Stimulated activated CD8-positive, alpha-beta memory T cell treated with anti-CD3 and anti-CD28 coated beads, Interleukin-12 subunit alpha, Interleukin-12 subunit beta, amount 100 ng/mL, for 24 hours (primary cell): ENCODE measurements at regions not wholly inside any gene's neighbourhood (a gene's known extent, or its start where the extent isn't known, plus 50 kb on each side); places are given as distances from the start of the nearest gene placed in this dataset.
"Not testable (repeated sequence)": the region's sequence is repeated elsewhere in the genome, so short reads cannot be mapped to it uniquely, and the experiment has no call there.

ENCODE experiments used
- DNase-seq: peaks from one replicate; pipeline ENCODE4 v3.0.0-alpha.2; 2020; ENCODE audit errors: extremely low read depth

GRCh38 chr5:154588833-154589425, 110.9 kb upstream of the HAND1 start:
- DNase-seq = not testable (repeated sequence)

- DNase-seq = no peak
These were observed 110.2 kb upstream of the HAND1 start for GRCh38 chr5:154588091-154588774.

GRCh38 chr5:154587123-154588026, 109.3 kb upstream of the HAND1 start:
- DNase-seq = no peak

GRCh38 chr5:154583671-154584177, 105.7 kb upstream of the HAND1 start:
- DNase-seq = no peak

- no peak for DNase-seq
These were observed 102.4 kb upstream of the HAND1 start for GRCh38 chr5:154580422-154580821.

GRCh38 chr5:154577416-154577815, 99.4 kb upstream of the HAND1 start:
- no peak for DNase-seq

- DNase-seq = no peak
These were observed 98.4 kb upstream of the HAND1 start for GRCh38 chr5:154576429-154576806.

- DNase-seq = no peak
These were observed 97.8 kb upstream of the HAND1 start for GRCh38 chr5:154575546-154576428.

GRCh38 chr5:154573011-154573410, 95.0 kb upstream of the HAND1 start:
- DNase-seq = no peak

- no peak for DNase-seq
These were observed 93.5 kb upstream of the HAND1 start for GRCh38 chr5:154571325-154572035.

GRCh38 chr5:154570572-154571324, 92.7 kb upstream of the HAND1 start:
- no peak for DNase-seq

GRCh38 chr5:154568589-154568988, 90.6 kb upstream of the HAND1 start:
- no peak for DNase-seq

- no peak for DNase-seq
These were observed 89.1 kb upstream of the HAND1 start for GRCh38 chr5:154567155-154567554.

- no peak for DNase-seq
These were observed 88.2 kb upstream of the HAND1 start for GRCh38 chr5:154566146-154566680.

- no peak for DNase-seq
These were observed 87.1 kb upstream of the HAND1 start for GRCh38 chr5:154565123-154565522.

GRCh38 chr5:154562244-154562880, 84.3 kb upstream of the HAND1 start:
- no peak for DNase-seq

- DNase-seq = no peak
These were observed 81.6 kb upstream of the HAND1 start for GRCh38 chr5:154559398-154560276.

- DNase-seq = no peak
These were observed 79.5 kb upstream of the HAND1 start for GRCh38 chr5:154557548-154557947.
